Embryonic facial prominence (tissue), 1 donor: ENCODE measurements at regions not wholly inside any gene's neighbourhood (a gene's known extent, or its start where the extent isn't known, plus 50 kb on each side); places are given as distances from the start of the nearest gene placed in this dataset.
"Not testable (repeated sequence)": the region's sequence is repeated elsewhere in the genome, so short reads cannot be mapped to it uniquely, and the experiment has no call there.

ENCODE experiments used
- DNase-seq: peaks from one replicate; pipeline ENCODE4 v3.0.0-alpha.2; 2016; ENCODE audit errors: extremely low spot score

DNA sequence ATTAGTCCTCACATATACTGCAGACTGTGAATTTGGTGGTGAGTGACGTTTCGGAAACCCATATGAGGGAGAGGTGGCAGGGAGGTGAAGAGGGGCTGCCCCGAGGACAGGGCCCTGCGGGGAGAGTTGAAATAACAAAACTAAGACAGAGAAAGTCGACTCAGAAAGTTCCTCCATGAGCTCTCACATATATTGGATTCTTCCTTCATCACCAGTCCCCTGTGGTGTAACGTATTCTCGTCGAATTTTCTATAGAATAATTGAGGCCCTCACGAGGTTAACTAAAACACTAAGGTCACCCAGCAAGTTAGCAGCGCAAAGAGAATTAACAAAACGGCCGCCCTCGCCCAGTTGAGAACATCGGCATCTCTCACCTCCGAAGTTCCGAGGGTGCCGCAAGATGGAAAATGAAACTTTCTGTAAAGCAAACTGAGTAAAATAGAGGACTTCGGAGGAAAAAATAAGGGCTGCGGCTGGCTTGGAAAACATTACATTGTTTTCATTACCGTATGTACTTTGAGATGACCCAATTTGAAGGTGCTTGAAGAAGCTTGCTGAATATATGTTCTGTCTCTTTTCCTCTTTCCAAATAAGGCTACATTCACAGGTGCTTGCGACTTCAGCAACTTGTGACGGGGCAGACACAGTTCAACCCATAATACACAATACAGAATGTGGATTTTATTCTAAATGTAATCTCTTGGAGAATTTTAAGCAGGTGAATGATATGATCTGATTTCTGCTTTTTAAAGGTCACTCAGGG, 490.9 kb upstream of the JARID2 start:
- no peak for DNase-seq

DNA sequence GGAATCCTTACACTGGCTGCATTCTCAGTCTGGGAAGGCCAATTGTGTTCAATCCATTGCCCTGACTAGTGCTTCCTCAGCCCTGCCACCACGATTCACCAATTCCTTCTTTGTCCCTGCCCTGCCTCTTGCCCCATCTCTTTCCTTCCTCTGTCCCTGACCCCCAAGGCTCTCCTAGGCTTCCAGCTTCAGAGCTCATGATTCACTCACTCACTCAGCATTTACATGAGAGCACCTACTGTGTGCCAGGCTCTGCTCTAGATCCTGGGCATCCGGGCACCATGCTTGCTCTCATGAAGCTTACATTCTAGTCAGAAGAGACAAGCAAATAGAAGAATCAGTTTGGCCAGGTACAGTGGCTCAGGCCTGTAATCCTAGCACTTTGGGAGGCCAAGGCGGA, 489.5 kb upstream of the JARID2 start:
- no peak for DNase-seq

- DNase-seq: no peak
Measured at GRCh38 chr6:14757014-14757413, 488.9 kb upstream of the JARID2 start.

DNA sequence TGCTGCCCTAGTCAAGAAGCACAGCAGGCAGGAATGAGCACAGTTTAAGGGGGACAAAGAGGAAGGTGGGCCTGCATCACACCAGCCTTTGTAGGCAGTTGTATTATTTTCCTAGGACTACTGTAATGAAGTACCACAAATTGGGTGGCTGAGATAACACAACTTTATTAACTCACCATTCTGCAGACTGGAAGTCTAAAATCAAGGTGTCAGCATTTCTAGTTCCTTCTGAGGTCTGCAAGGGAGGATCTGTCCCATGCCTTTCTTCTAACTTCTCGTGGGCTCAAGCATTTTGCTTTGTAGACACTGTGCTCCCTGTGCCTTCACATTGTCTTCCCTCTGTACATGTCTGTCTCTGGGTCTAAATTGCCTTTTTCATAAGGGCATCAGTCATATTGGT, 488.5 kb upstream of the JARID2 start:
- no peak for DNase-seq

GRCh38 chr6:14758421-14759081, 487.3 kb upstream of the JARID2 start:
- no peak for DNase-seq

GRCh38 chr6:14759976-14760672, 485.7 kb upstream of the JARID2 start:
- DNase-seq: no peak

GRCh38 chr6:14762077-14762476, 483.8 kb upstream of the JARID2 start:
- DNase-seq: no peak

GRCh38 chr6:14763139-14763538, 482.7 kb upstream of the JARID2 start:
- no peak for DNase-seq

DNA sequence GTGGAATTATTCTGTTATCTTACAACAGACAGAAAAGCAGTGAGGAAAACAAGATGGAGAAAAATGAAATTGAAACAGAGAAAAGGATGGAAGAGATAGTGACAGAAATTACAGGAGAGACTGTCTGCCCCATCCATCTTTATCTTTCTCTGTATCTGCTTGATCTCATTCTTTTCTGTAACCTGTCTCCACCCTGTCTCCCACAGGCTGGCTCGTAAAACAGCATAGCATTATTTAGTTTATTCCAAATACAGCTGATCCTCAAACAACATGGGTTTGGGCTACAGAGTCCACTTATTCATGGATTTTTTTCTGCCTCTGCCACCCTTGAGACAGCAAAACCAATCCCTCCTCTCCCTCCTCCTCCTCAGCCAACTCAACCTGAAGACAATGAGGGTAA, 482.3 kb upstream of the JARID2 start:
- no peak for DNase-seq

- DNase-seq: no peak
Measured at GRCh38 chr6:14765106-14765505, 480.8 kb upstream of the JARID2 start.

DNA sequence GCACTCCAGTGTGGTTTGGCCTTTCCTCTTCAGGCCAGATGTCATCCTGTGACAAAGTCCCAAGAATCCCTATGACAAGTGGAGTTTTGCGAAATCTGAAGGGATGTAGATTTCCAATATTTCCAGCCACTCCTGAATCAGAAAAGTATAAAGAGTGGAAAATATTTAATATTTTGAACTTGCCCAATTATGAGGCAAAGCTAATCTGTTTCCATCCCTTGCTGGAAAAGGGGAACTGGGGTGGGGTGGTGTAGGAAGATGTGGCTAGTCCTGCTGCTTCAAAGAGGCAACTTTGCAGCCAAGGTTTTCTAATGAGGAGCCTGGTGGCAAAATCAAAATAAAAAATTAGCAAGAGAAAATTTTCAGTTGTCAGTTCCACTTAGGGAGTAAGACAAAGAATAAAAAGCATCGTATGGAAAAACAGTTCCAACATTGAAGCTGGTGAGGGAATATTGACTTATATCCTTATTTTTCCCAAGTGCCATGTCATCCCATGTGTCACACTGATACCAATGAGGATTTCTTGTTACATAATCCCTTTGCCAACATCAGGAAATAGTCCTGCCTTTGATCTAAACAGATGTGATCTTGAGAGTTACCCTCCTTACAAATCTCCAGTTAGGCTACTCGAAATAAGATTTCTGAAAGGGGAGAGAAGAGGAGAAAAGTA, 480.0 kb upstream of the JARID2 start:
- DNase-seq: no peak

GRCh38 chr6:14766391-14766994, 479.4 kb upstream of the JARID2 start:
- no peak for DNase-seq

GRCh38 chr6:14767226-14767625, 478.6 kb upstream of the JARID2 start:
- no peak for DNase-seq

DNA sequence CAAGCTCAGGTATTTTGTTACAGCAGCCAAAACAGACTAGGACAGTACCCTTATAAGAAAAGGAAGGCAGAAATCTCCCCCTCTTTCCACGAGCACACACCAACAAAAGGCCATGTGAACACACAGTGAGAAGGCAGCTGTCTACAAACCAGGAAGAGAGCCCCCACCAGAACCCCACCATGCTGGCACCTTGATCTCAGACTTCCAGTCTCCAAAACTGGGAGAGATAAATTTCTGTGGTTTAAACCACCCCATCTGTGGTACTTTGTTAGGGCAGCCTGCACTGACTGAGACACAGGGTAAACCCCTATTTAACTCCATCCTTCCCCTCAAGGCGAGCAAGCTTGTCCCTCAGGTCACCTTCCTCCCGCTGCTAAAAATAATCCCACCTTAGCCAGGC, 475.8 kb upstream of the JARID2 start:
- DNase-seq: no peak

- DNase-seq: no peak
Measured at GRCh38 chr6:14770572-14770971, 475.3 kb upstream of the JARID2 start.

- DNase-seq: no peak
Measured at GRCh38 chr6:14771016-14771415, 474.9 kb upstream of the JARID2 start.

DNA sequence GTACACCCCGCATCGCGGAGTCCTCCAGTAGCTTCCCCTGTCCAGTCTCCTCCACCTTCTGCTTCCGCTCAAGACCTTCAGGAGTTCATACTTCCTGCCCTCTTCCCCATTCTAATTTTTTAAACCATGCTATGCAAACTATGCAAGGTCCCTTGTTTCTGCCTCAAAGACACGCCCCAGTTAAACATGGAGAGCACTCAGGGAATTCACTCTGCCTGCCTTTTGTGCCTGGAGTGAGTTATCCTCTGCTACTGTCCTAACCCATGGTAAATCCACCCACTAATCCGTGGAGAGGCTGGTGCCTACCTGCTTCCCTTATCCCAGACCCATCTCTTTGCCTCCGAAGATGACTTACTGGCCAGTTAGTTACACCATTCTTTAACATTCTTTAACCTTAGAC, 473.7 kb upstream of the JARID2 start:
- no peak for DNase-seq

DNA sequence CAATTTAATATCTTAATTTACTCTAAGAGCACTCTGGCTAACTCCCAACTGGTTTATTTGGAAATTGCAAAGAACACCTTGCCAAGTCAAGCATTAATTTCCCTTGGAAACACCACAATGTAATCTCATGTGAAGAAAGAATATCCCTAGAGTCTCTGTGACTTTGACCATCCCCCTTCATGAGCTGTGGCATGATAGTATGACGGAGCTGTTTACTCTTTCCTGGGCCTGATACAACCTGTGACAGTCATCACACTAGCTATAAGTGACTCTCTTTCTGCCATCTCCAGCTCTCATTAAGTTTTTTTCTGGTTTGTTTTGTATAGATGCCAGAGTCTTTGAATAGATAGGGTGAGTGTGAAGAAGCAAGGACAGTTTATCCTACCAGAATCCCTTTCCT, 470.3 kb upstream of the JARID2 start:
- DNase-seq: no peak

DNA sequence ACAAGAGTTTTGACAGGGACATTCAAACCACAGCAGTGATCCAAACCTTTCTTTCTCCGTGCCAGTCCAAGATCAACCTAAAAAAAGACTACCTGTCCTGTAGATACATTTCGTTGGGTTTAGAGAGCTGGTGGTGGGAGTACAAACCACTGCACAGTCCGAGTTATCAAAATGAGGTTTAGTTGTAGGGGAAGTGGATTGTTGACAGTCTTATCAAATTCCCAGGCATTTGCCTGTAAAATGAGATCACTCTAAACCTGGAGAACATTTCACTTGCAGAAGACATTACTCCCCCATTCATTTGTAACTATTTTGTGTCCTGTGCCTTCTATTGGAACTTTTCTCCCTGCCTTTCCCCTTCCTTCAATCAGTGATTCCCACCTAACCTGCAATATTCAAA, 469.6 kb upstream of the JARID2 start:
- DNase-seq: no peak

DNA sequence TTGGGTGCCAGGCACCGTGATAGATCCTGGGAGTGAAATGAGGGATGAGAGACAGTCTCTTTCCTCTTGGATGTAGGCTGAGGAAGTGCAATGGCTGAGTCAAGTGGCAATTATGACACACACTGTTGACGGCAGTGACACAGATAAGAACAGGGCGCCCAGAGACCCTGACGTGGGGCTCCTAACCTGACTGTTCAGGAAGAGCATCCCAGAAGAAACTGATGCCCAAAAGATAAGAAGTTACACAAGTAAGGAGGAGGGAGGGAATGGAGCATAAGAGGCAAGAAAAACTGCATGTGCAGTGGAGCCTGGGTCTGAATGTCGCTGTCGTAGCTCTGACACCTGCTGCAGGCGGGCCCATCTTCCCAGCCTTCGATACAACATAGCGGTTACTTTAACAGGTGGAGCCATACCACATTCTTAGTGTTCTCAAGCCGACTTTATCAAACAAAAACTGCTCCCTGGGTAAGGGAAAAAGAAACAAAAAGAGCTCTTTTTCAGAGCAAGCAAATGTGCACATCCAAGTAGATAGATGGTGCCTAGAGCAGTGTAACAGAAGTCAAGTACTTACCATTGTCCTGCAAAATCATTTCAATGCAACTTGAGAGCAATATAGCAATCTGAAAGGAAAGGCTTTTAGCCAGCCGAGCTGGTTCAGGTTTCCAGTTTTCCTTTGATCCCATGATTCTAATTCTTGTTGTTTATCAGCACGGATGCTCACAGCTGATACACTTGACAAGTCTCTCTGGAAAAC, 463.9 kb upstream of the JARID2 start:
- no peak for DNase-seq

GRCh38 chr6:14782921-14783464, 462.9 kb upstream of the JARID2 start:
- not testable (repeated sequence) for DNase-seq
